Fibroblast of skin of left quadriceps (primary cell): ENCODE measurements at regions not wholly inside any gene's neighbourhood (a gene's known extent, or its start where the extent isn't known, plus 50 kb on each side); places are given as distances from the start of the nearest gene placed in this dataset.
"Not testable (repeated sequence)": the region's sequence is repeated elsewhere in the genome, so short reads cannot be mapped to it uniquely, and the experiment has no call there.

Experiments used
- DNase-seq, 2 experiments: peaks; one replicate each; pipeline ENCODE4 v3.0.0-alpha.2; 2013; ENCODE audit warnings: low read depth in 2 of 2

GRCh38 chr12:46492471-46493085 is 120.0 kb upstream of the SLC38A2 start:
- DNase-seq = peak in 1 of 2 experiments; percentile 42

GRCh38 chr12:46491548-46491947 is 119.0 kb upstream of the SLC38A2 start:
- DNase-seq = no peak

GRCh38 chr12:46490635-46491034 is 118.1 kb upstream of the SLC38A2 start:
- DNase-seq = peak; percentile 55 to 64

- no peak for DNase-seq
Measured at GRCh38 chr12:46489951-46490388, 117.4 kb upstream of the SLC38A2 start.

- no peak for DNase-seq
Measured at GRCh38 chr12:46487567-46488131, 115.1 kb upstream of the SLC38A2 start.

- no peak for DNase-seq
Measured at GRCh38 chr12:46486588-46486987, 114.0 kb upstream of the SLC38A2 start.

- no peak for DNase-seq
Measured at GRCh38 chr12:46485853-46486252, 113.3 kb upstream of the SLC38A2 start.

- no peak for DNase-seq
Measured at GRCh38 chr12:46484396-46485061, 112.0 kb upstream of the SLC38A2 start.

- no peak for DNase-seq
Measured at GRCh38 chr12:46483572-46484395, 111.2 kb upstream of the SLC38A2 start.

GRCh38 chr12:46480724-46481123 is 108.2 kb upstream of the SLC38A2 start:
- no peak for DNase-seq

GRCh38 chr12:46480316-46480715 is 107.7 kb upstream of the SLC38A2 start:
- DNase-seq = no peak

- DNase-seq = no peak
Measured at GRCh38 chr12:46478123-46478522, 105.5 kb upstream of the SLC38A2 start.

GRCh38 chr12:46477541-46477940 is 105.0 kb upstream of the SLC38A2 start:
- no peak for DNase-seq

GRCh38 chr12:46475972-46476645 is 103.5 kb upstream of the SLC38A2 start:
- no peak for DNase-seq

GRCh38 chr12:46474385-46474784 is 101.8 kb upstream of the SLC38A2 start:
- not testable (repeated sequence) for DNase-seq

- peak; percentile 91 for DNase-seq
Measured at GRCh38 chr12:46473634-46474329, 101.2 kb upstream of the SLC38A2 start.

- DNase-seq = peak; percentile 69 to 72
Measured at GRCh38 chr12:46472893-46473633, 100.5 kb upstream of the SLC38A2 start.

GRCh38 chr12:46472144-46472705 is 99.7 kb upstream of the SLC38A2 start:
- no peak for DNase-seq

- DNase-seq = no peak
Measured at GRCh38 chr12:46471404-46471803, 98.8 kb upstream of the SLC38A2 start.

GRCh38 chr12:46470975-46471374 is 98.4 kb upstream of the SLC38A2 start:
- DNase-seq = no peak
